NCI-H446 (cell line): ENCODE measurements at regions not wholly inside any gene's neighbourhood (a gene's known extent, or its start where the extent isn't known, plus 50 kb on each side); places are given as distances from the start of the nearest gene placed in this dataset.

ENCODE experiments used
- DNase-seq, 2 experiments: peaks; one replicate each; lab custom pipeline; 2025; lab: John Stamatoyannopoulos, UW

DNA sequence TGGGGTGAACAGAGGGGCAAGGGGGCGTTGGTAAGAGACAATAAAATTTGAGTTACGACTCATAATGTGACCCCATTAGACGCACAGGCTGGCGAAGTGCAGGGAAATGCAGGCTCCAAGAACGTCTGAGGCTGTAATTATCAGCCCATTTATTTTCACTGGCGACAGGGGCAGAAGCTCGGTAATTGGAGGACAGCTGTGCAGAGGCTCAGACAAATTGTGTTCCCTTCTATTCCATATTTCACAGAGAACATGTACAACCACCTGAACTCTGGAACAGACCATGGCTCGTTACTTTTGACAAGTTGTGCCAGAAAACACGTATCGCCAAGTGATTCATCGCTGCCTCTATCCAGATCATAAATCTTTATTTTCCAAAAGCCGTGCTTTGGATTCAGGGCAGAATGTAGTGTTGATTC, 137.3 kb upstream of the FRMD4A start:
- peak; percentile 93 to 96 for DNase-seq

DNA sequence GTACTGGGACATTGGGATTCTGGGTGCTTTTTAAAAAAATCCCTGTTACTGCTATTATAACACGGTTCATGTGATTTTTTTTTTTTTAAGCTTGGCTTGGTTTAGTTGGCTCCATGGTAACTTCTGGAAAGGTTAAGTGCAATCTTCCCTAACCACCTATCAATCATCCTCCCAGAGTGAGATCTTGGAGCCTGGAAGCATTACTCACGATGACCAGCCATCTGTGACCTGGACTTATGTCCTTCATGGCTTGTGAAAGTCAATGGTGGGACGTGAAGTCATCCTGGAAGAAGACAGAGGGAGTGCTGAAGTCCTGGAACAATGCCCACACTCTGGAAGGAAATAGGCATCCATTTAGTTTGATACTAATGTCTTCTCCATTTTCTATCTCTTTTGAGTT, 135.5 kb upstream of the FRMD4A start:
- peak; percentile 81 to 96 for DNase-seq

DNA sequence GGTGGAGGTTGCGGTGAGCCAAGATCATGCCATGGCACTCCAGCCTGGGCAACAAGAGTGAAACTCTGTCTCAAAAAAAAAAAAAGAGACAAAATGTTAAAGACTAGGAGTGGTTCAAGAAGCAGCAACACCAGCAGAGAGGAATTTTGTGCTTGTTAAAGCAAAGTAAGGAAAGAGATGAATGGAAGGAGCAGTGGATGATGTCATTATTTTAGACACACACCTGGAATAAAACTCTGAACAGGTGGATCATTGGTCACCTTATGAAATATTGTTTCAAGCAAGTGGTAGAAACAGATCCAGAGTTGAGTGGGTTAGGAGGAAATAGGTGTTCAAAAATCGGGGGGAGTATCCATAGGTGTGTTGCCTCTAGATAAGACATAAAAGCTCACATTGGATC, 129.7 kb upstream of the FRMD4A start:
- no peak for DNase-seq

DNA sequence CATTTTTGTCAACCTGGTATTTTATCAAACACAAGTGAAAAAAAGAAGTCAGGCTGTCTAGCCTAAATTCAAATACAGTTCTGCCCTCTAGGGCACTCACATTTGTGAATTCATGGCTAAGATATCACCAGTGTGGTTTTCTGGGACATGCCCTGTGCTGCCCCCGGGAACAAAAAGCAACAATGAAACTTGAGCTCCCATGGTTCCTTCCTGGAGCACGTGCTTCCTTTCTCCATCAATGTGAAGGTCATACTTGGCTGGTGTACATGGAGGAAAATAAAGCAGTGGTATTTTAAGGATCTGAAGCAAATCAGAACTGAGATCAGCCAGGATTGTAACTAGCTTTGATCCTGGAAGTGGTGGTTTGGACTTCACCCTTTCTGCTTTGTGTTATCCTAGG, 128.9 kb upstream of the FRMD4A start:
- no peak for DNase-seq

DNA sequence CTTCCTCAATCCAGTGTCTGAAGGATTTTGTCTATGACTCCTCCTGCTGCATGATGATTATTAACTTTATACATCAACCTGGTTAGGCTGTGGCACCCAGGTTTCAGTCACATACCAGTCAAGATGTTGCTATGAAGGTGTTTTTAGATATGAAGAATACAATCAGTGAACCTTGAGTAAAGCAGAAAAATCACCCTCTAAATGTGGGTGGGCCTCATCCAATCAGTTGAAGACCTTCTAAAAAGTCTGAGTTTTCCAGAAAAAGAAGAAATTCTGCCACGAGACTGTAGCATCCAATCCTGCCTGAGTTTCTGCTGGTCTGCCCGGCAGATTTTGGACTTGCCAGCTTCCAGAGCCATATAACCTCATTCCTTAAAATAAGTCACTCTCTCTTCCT, 126.1 kb upstream of the FRMD4A start:
- no peak for DNase-seq

DNA sequence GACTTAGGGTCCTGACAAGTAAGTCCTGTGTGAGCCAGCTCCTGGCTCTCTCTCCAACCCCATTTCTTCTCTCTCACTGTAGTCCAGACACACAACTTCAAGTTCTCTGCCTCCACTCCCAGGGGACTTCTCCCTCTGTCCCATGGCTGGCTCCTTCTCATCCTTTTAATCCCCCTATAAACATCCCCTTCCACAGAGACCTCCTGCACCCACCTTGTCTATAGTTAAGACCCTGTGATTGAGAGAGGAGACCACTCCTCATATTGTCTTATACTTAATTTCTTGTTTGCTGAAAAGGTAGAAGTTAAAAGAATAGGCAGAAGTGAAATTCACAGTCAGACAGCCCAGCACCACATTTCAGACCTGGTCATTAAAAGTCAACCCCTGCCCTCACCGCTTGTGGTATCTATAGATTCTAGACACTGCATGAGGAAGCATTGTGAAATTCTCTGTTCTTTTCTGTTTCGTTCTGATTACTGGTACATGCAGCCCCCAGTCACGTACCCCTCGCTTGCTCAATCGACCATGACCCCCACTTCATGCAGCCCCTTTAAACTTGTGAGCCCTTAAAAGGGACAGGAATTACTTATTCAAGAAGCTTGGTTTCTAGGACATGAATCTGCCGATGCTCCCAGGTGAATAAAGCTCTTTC, 125.6 kb upstream of the FRMD4A start:
- no peak for DNase-seq

DNA sequence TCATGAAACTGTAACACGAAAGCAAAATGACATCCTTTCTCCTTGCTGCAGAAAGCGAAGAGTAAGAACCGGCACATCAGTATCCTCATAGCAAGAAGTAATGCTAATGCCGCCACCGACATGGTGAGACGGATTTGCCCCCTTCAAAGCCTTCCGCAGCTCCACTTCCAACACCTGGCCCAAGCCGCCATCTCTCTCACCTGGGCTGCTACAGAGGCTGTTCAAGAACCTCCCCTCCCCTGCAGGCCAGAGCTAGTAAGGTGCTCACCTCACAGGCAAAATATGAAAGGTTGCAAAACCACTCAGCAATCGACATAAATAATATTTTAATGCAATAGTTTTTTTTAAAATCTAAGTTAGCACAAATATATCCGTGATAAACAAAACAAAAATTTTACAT, 123.9 kb upstream of the FRMD4A start:
- no peak for DNase-seq

DNA sequence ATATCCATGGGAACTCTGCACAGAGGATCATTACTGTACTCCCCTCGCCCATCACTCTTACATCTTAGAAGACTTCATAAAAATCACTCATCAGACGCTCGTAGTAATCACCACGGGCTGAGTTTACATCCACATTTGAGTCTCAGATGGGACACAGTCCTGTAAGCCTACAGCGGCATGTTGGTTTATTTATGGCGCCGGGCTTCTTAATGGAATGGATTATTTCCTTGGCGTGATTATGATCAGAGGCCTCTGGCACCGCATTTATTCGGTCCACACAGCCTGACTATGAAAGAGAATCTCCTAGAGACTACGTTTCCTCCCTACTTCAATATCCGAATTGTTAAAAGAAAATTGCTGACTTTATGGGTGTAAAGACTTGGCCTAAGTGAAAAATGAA, 123.5 kb upstream of the FRMD4A start:
- DNase-seq: no peak

DNA sequence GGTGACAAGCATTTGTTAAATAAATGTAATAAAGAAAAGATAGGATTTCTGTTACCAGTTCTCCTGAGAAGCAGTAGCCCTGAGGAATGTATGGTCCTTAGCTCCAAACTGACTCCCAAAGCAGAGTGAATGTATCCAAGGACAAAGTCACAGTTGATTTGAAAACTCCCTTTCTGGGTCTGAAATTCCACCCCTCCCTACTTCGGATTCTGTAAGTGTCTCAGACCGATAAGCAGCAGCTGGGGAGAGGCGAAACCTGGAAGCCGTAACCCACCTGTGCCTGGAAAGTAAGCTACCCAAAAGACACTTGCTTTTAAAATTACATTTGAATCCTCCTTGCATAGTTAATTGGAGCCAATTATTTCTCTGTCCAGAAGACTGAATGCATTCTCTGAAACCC, 122.9 kb upstream of the FRMD4A start:
- no peak for DNase-seq

DNA sequence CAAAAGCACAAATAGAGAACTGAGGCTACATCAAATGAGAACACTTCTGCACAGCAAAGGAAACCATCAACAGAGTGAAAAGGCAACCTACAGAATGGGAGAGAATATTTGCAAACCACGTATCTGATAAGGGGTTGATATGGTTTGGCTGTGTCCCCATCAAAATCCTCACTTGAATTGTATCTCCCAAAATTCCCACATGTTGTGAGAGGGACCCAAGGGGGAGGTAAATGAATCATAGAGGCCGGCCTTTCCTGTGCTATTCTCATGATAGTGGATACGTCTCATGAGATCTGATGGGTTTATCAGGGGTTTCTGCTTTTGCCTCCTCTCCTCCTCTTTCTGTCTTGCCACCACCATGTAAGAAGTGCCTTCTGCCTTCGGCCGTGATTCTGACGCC, 120.6 kb upstream of the FRMD4A start:
- DNase-seq: no peak

DNA sequence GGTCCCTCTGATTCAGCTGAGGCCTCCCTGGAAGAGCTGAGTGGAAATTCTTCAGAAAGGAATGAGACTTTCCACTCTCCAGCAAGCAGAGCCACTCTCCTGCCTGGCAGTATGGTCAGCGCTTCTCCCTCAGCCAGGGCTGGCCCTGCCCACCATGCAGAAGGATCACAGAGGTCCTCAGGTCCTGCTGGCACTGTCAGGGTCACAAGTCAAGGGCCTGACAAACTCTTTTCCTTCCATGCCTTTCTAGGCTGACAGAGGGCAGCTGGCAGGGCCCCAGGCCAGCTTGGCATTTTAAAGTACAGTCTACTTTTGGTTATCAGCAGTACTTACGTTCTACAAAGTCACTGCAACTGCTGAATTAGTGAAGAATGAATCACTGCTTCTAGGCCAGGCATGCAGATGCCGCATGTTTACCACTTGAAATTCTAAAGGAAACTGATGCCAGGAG, 119.3 kb upstream of the FRMD4A start:
- peak in 1 of 2 experiments; percentile 41 for DNase-seq

DNA sequence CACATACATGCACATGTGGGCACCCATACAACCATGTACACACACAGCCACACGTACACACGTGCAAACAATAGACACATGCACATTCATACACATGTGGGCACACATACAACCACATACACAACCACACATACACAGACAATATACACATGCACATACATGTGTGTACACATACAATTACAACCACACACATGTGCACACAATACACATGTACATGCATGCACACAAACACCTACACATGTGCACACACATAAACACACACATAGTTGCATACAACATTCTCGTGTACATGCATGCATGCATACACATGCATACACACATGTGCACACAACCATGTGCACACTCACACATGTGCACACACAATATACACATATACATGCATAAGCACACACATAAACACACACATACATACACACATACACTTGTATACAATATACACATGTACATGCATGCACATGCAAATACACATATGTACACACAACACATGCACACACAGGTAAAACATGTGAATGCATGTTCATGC, 118.6 kb upstream of the FRMD4A start:
- DNase-seq: no peak

DNA sequence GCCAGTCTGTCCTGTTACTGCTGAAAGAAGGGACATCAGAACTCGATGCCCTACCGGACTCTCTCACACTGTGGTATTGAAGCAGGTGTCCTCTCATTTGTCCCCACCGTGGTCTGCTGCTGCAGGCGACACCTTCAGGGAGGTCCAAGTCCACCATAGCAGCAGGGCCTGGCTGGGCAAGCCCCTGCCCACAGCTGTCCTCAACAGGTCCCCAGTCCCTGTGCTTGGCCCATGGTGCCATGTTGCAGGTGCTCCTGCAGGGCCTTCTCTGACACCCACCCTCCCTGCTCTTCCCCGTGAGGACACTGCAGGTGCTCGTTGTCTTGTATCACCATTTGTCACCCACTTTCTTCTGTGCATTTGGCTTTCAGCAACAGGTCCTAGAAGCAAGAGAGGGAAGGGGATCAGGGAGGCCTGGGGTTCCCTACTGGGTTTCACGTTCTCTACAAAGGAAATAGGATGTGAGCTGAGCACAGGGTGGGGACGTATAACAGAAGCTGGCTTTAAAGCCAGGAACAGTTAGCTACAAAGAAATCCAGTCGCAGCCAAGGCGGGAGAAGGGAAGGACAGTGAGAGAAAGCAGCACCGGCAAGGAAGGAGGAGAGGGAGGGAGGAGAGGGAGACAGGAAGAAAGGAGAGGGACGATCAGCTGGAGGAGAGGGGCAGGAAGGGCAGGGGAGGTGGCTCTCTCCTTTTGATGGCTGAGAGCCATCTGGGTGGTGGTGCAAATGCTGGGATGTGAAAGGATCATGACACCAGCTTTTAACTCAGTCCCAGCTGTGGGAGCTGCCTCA, 117.7 kb upstream of the FRMD4A start:
- DNase-seq: no peak

DNA sequence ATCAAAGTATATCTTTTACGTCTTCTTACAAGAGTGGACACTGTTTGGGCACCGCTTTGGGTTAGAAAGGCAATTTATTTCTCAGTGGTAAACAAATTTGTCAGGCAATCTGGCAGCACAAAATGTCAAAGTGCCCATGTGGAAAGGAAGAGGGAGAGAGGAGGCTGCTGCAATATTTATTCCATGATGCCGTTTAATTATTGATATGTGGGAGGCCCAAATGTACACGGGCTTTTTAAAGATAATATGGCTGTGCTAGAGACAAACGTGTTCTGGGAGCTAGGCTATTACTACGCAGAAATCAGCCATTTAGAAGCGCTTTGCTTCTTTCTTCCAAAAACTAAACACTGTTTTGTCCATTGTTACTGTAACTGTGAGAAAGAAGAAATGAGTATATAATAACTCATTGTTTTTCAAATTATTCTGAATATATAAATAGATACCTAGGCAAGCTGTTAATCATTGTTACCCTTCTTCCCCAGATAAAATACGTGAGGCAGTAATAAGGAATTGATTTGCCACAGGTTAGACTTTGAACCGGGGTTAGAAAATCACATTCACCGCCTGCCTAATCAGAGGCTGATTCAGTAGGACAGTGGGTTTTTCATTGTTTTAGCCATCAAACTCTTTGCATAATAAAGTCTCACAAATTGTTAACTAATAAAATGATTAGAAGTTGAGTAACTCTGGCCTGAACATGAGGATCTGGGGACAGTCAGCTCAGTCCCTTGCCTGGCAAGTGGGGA, 116.5 kb upstream of the FRMD4A start:
- no peak for DNase-seq

DNA sequence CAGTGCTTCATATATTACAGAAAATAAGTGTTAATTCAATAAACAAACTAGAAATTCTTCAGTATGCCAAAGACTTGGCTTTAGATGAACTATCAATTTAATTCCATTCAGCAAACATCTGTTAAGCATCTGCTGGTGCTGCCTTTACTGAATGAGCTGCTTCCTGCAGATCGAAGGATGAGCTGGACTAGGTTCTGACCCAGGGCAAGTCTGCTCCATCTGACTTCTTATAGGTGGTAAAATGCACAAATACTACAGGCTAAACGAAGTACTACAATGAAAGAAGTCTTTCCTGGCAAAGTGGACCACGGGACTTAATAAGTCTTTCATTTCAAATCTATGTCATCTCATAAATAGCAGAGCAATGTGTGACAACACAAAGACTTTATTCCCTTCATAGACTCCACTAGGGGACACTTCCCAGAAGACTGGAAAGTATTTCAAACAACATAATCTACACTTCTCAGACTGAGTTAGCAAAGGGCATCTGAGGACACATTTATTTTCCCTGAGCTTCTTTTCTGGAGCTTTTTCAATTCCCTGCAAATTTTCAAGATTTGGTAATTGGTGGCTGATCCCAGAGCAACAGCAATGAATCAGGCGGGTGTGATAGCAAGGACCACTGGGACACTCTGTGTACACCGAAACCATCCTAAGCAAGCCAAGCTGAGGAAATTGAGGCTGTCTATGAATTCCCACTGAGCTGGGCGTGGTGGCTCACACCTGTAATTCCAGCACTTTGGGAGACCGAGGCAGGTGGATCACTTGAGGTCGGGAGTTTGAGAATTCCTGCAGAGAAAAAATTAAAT, 108.9 kb upstream of the FRMD4A start:
- DNase-seq: no peak

DNA sequence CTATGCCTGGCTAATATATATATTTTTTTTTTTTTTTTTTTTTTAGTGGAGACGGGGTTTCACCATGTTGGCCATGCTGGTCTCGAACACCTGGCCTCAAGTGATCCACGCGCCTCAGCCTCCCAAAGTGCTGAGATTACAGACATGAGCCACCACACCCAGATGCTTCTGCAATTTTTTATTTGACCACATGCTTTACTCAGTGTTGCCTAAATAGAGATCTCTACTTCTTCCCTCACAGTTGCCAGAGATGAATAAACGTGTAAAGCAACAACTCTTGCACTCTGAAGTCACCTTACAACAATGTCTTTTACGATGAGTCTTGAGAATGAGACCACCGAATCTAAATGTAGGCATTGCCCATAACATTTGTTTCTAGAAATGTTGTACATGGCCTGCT, 107.9 kb upstream of the FRMD4A start:
- no peak for DNase-seq

DNA sequence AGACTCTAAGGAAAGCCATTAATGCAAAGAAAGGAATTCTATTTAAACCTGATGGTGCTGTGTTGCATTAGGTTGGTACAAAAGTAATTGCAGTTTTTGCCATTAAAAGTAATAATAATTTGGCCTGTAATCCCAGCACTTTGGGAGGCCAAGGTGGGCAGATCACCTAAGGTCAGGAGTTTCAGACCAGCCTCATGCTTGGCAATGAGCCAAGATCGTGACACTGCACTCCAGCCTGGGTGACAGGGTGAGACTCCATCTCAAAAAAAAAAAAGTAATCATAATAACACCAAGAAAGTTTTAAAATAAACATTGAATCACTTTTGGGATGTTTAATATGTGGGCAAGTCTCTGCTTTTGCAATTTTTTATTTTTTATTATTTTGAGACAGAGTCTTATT, 107.3 kb upstream of the FRMD4A start:
- DNase-seq: no peak

DNA sequence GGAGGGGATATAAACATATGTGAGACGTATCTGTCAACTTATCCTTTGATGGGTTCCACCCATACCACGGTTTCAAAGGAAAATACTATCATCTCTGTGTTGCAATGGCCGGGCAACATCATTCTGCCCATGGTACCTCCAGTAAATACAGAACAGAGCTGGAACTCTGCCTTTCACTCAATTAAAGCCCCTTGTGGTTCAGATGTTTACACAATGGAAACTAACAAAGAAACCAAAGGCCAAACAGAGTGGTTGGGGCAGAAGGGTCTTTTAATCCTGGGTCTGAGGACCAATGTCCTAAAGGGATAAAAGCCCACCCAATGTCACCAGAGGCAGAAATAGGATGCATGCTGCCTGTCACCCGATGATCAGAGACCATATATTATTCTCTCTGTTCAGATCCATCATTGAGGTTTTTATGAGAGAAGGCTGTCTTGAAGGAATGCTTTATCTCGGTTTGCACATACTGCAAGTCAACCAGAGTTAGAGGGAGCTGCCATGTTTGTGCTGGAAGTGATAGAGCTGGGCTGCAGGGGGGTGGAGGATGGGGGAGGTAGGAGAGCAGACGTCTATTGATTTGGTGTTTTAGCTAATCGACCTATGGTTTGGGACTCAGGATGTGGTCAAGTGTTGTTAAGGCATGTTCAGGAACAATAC, 105.4 kb upstream of the FRMD4A start:
- DNase-seq: no peak

DNA sequence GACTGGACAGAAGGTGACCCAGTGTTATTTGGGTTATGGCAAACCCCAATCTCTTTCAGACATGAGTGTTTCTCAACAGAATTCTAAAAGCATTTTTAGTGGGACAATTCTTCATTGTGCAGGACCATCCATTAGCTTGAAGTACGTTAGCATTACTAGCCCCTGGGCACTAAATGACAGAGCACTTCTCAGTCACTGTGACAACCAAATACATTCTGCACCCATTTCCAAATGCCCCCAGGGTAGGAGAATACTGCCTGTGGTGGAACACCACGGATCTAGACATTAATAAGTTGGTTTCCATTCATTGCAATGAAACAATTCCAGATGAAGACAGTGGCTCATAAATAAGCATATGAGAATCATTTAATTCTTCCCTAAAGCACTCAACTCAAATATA, 102.4 kb upstream of the FRMD4A start:
- no peak for DNase-seq

DNA sequence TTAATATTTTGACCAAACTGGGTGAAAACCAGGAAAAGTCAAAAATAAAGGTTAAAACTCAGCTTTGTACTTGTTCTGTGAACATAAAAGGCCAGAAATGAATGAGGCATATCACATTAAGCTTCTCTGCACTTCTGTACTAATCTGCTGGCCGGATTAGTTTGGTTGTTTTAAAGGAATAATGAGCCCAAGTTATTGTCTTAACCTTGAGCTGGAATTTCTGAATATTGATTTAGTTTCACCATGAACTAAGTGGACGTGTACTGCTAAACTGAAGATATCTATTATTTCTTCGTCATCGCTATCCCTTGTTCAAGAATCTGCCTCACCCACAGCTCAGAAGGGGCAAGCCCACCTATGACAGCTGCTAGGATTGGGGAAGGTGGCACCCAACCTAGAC, 101.1 kb upstream of the FRMD4A start:
- no peak for DNase-seq

DNA sequence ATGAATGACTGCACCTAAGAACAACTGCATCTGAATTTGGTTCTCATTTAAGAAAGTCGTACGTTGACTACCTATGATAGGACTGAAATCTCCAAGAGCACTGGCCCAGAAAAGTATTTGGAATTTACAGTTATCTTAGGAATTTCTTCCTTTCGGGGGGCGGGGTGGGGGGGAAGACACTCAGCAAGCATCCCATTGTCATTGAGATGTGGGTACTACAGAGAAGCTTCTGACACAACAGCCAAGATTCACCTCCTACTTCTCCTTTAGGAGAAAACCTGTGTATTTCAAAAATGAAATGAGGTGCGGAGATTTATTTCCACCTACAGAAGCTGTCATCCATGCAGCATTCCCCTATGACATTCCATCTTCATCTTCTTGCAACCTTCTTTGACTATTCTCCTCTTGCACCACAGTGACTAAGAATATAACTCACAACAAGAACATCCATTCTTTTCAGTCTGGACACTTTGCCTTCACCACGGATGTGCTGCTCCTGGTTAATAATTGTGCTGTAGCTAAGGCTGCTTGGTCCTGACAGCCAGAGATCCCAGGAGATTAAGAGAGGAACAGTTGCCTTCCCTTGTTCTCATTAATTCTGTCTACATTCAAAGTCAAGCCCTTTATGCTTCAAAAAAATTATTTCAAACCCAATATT, 98.4 kb upstream of the FRMD4A start:
- DNase-seq: no peak
